GM06990 (cell line): ENCODE measurements at regions not wholly inside any gene's neighbourhood (a gene's known extent, or its start where the extent isn't known, plus 50 kb on each side); places are given as distances from the start of the nearest gene placed in this dataset.

Source experiments
- DNase-seq: peaks from one replicate; pipeline ENCODE4 v3.0.0-alpha.2; 2011; ENCODE audit not compliant: insufficient read length; ENCODE audit errors: extremely low read depth
- H3K27me3 ChIP-seq: replicated peaks from 2 replicates; pipeline ENCODE4 v1.6.0; 2011; ENCODE audit warnings: low read length; ENCODE audit not compliant: control insufficient read depth, insufficient read depth
- H3K36me3 ChIP-seq: 2 replicates; pipeline ENCODE4 v1.5.1; 2011; ENCODE audit warnings: low read length; ENCODE audit not compliant: control insufficient read depth, insufficient read depth
- H3K4me3 ChIP-seq: replicated peaks from 2 replicates; pipeline ENCODE4 v1.5.1; 2011; ENCODE audit warnings: low read depth, mild to moderate bottlenecking, control low read depth, low read length
- CTCF ChIP-seq: IDR thresholded peaks from 2 replicates; pipeline ENCODE4 v1.5.1; 2011; ENCODE audit warnings: low read length, control low read depth, mild to moderate bottlenecking, inconsistent platforms; ENCODE audit not compliant: insufficient read depth, poor library complexity, severe bottlenecking

GRCh38 chr11:69371731-69372588 is 78.0 kb downstream of the MYEOV start:
- DNase-seq: no peak
- Histone ChIP-seq H3K27me3 (no peaks in the 10 kb centered on the region), H3K4me3 (no peak overlapping the region), H3K36me3 (no peaks in the 10 kb centered on the region)
- TF ChIP-seq CTCF: no peak

GRCh38 chr11:69372589-69373250 is 78.8 kb downstream of the MYEOV start:
- TF ChIP-seq CTCF: no peak
- no peak overlapping the region for H3K4me3 ChIP-seq
- no peaks in the 10 kb centered on the region for H3K36me3 ChIP-seq
- H3K27me3 ChIP-seq: no peaks in the 10 kb centered on the region
- DNase-seq: no peak

GRCh38 chr11:69373251-69373635 is 79.3 kb downstream of the MYEOV start:
- Histone ChIP-seq H3K27me3 (no peaks in the 10 kb centered on the region), H3K4me3 (no peak overlapping the region), H3K36me3 (no peaks in the 10 kb centered on the region)
- TF ChIP-seq CTCF: no peak
- DNase-seq: no peak

- Histone ChIP-seq H3K4me3 (no peak overlapping the region), H3K36me3 (no peaks in the 10 kb centered on the region), H3K27me3 (no peaks in the 10 kb centered on the region)
- no peak for TF ChIP-seq CTCF
- no peak for DNase-seq
Observed at GRCh38 chr11:69374110-69374945, 80.4 kb downstream of the MYEOV start.

- no peaks in the 10 kb centered on the region for H3K36me3 ChIP-seq
- no peak for DNase-seq
- H3K4me3 ChIP-seq: no peak overlapping the region
- TF ChIP-seq CTCF: no peak
- H3K27me3 ChIP-seq: no peaks in the 10 kb centered on the region
Observed at GRCh38 chr11:69374946-69375310, 81.0 kb downstream of the MYEOV start.
